GM23338 (cell line): ENCODE measurements at regions not wholly inside any gene's neighbourhood (a gene's known extent, or its start where the extent isn't known, plus 50 kb on each side); places are given as distances from the start of the nearest gene placed in this dataset.

ENCODE experiments used
- CREB1 ChIP-seq: fragments of 250-450 bp; sonication (Bioruptor Pico); IDR thresholded peaks from 2 replicates; pipeline ENCODE4 v1.5.0; 2020; ENCODE audit warnings: low read depth, mild to moderate bottlenecking, moderate library complexity
- EZH2 ChIP-seq: fragments of 200-600 bp; sonication (generic); IDR thresholded peaks from one replicate; pipeline ENCODE4 v1.8.0; 2017; ENCODE audit warnings: antibody characterized with exemption, mild to moderate bottlenecking, low read depth; ENCODE audit not compliant: unreplicated experiment
- EZH2phosphoT487 ChIP-seq: fragments of 200-600 bp; sonication (generic); IDR thresholded peaks from one replicate; pipeline ENCODE4 v1.8.1; 2018; ENCODE audit warnings: antibody characterized with exemption; ENCODE audit not compliant: unreplicated experiment
- JUNB ChIP-seq: IDR thresholded peaks from one replicate; pipeline ENCODE4 v1.6.1; 2016; ENCODE audit warnings: antibody characterized with exemption; ENCODE audit not compliant: unreplicated experiment
- NANOG ChIP-seq: IDR thresholded peaks from 2 replicates; pipeline ENCODE4 v1.6.1; 2016; ENCODE audit warnings: antibody characterized with exemption, borderline replicate concordance
- POLR2AphosphoS5 ChIP-seq: IDR thresholded peaks from 2 replicates; pipeline ENCODE4 v1.6.1; 2016; ENCODE audit warnings: antibody characterized with exemption, low read depth
- REST ChIP-seq: IDR thresholded peaks from one replicate; pipeline ENCODE4 v1.6.1; 2018; ENCODE audit warnings: antibody characterized with exemption; ENCODE audit not compliant: unreplicated experiment
- ZNF114 ChIP-seq: fragments of 250-450 bp; sonication (Bioruptor Pico); IDR thresholded peaks from 2 replicates; pipeline ENCODE4 v1.5.0; 2020; ENCODE audit warnings: mild to moderate bottlenecking, moderate library complexity
- ZNF331 ChIP-seq: fragments of 250-450 bp; sonication (Bioruptor Pico); IDR thresholded peaks from 2 replicates; pipeline ENCODE4 v1.5.0; 2020; ENCODE audit warnings: low read depth, mild to moderate bottlenecking, moderate library complexity
- TF ChIP-seq, protein P1 (sequence below), 2 experiments: fragments of 200-600 bp in 1 of 2; sonication (generic) in 1 of 2; conservative IDR thresholded peaks; 2 replicates each; pipeline versions ENCODE4 v1.5.1 to v1.6.1; 2016 to 2017; ENCODE audit warnings: antibody characterized with exemption in 2 of 2, low read depth in 2 of 2, mild to moderate bottlenecking in 2 of 2, moderate library complexity in 1 of 2
- TF ChIP-seq, protein P2 (sequence below): IDR thresholded peaks from 2 replicates; pipeline ENCODE4 v1.6.1; 2016; ENCODE audit warnings: antibody characterized with exemption
- TF ChIP-seq, protein P3 (sequence below): fragments of 250-450 bp; sonication (Bioruptor Pico); IDR thresholded peaks from 2 replicates; pipeline ENCODE4 v1.5.0; 2020; ENCODE audit warnings: mild to moderate bottlenecking, moderate library complexity

DNA sequence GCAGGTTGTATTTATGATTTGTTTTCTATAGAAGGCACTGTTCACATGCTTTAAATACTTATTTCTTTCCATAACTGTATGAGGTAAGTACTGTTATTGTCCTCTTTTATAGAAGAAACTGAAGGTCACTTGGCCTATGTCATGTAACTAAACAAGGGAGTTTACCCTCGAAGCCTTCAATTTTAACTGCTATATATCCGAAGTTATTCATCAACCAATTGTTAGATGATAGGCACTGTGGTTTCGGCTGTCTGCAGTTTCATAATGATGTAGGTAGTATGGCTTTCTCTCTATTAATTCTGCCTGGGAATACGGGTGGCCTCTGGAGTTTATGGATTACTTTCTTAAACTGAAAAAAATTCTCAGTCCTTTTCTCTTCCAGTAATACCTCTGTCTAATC is 413.3 kb upstream of the ADGRL2 start:
- TF ChIP-seq POLR2AphosphoS5 (no peak), EZH2 (no peak), REST (no peak), JUNB (no peak), EZH2phosphoT487 (no peak), CREB1 (no peak), ZNF331 (CRISPR knock-in tag) (no peak), NANOG (no peak), ZNF114 (no peak)
- TF ChIP-seq, protein P1, sequence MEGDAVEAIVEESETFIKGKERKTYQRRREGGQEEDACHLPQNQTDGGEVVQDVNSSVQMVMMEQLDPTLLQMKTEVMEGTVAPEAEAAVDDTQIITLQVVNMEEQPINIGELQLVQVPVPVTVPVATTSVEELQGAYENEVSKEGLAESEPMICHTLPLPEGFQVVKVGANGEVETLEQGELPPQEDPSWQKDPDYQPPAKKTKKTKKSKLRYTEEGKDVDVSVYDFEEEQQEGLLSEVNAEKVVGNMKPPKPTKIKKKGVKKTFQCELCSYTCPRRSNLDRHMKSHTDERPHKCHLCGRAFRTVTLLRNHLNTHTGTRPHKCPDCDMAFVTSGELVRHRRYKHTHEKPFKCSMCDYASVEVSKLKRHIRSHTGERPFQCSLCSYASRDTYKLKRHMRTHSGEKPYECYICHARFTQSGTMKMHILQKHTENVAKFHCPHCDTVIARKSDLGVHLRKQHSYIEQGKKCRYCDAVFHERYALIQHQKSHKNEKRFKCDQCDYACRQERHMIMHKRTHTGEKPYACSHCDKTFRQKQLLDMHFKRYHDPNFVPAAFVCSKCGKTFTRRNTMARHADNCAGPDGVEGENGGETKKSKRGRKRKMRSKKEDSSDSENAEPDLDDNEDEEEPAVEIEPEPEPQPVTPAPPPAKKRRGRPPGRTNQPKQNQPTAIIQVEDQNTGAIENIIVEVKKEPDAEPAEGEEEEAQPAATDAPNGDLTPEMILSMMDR (conservative IDR thresholded peaks at IDR 0.05; ENCODE audit: low read depth in 2 of 2) = no peak
- TF ChIP-seq, protein P2, sequence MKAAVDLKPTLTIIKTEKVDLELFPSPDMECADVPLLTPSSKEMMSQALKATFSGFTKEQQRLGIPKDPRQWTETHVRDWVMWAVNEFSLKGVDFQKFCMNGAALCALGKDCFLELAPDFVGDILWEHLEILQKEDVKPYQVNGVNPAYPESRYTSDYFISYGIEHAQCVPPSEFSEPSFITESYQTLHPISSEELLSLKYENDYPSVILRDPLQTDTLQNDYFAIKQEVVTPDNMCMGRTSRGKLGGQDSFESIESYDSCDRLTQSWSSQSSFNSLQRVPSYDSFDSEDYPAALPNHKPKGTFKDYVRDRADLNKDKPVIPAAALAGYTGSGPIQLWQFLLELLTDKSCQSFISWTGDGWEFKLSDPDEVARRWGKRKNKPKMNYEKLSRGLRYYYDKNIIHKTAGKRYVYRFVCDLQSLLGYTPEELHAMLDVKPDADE = no peak
- TF ChIP-seq, protein P3, sequence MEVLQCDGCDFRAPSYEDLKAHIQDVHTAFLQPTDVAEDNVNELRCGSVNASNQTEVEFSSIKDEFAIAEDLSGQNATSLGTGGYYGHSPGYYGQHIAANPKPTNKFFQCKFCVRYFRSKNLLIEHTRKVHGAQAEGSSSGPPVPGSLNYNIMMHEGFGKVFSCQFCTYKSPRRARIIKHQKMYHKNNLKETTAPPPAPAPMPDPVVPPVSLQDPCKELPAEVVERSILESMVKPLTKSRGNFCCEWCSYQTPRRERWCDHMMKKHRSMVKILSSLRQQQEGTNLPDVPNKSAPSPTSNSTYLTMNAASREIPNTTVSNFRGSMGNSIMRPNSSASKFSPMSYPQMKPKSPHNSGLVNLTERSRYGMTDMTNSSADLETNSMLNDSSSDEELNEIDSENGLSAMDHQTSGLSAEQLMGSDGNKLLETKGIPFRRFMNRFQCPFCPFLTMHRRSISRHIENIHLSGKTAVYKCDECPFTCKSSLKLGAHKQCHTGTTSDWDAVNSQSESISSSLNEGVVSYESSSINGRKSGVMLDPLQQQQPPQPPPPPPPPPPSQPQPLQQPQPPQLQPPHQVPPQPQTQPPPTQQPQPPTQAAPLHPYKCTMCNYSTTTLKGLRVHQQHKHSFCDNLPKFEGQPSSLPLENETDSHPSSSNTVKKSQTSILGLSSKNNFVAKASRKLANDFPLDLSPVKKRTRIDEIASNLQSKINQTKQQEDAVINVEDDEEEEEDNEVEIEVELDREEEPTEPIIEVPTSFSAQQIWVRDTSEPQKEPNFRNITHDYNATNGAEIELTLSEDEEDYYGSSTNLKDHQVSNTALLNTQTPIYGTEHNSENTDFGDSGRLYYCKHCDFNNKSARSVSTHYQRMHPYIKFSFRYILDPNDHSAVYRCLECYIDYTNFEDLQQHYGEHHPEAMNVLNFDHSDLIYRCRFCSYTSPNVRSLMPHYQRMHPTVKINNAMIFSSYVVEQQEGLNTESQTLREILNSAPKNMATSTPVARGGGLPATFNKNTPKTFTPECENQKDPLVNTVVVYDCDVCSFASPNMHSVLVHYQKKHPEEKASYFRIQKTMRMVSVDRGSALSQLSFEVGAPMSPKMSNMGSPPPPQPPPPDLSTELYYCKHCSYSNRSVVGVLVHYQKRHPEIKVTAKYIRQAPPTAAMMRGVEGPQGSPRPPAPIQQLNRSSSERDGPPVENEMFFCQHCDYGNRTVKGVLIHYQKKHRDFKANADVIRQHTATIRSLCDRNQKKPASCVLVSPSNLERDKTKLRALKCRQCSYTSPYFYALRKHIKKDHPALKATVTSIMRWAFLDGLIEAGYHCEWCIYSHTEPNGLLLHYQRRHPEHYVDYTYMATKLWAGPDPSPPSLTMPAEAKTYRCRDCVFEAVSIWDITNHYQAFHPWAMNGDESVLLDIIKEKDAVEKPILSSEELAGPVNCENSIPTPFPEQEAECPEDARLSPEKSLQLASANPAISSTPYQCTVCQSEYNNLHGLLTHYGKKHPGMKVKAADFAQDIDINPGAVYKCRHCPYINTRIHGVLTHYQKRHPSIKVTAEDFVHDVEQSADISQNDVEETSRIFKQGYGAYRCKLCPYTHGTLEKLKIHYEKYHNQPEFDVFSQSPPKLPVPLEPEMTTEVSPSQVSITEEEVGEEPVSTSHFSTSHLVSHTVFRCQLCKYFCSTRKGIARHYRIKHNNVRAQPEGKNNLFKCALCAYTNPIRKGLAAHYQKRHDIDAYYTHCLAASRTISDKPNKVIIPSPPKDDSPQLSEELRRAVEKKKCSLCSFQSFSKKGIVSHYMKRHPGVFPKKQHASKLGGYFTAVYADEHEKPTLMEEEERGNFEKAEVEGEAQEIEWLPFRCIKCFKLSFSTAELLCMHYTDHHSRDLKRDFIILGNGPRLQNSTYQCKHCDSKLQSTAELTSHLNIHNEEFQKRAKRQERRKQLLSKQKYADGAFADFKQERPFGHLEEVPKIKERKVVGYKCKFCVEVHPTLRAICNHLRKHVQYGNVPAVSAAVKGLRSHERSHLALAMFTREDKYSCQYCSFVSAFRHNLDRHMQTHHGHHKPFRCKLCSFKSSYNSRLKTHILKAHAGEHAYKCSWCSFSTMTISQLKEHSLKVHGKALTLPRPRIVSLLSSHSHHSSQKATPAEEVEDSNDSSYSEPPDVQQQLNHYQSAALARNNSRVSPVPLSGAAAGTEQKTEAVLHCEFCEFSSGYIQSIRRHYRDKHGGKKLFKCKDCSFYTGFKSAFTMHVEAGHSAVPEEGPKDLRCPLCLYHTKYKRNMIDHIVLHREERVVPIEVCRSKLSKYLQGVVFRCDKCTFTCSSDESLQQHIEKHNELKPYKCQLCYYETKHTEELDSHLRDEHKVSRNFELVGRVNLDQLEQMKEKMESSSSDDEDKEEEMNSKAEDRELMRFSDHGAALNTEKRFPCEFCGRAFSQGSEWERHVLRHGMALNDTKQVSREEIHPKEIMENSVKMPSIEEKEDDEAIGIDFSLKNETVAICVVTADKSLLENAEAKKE (CRISPR knock-in tag) = no peak
